ENCODE measurements at regions not wholly inside any gene's neighbourhood (a gene's known extent, or its start where the extent isn't known, plus 50 kb on each side); places are given as distances from the start of the nearest gene placed in this dataset.

GRCh38 chr5:155834271-155834975, 492.5 kb upstream of the SGCD start:
- CTCF ChIA-PET: no interaction called here
- DNase-seq (ENCODE audit: low read depth, low spot score): no peak
- dilution Hi-C loops (cut with MboI; ENCODE audit: extremely low pct_ligation_motif_present, low sequenced_read_pairs) (no loop called here), intact Hi-C loops (cut with micrococcal nuclease) (no loop called here)
- Histone ChIP-seq H3K9ac (replicated peaks; ENCODE audit: extremely low read depth, insufficient read depth, low read length) (no peak overlapping the region), H3K27ac (ENCODE audit: insufficient read depth, low read depth, low read length) (no peak overlapping the region), H3K36me3 (ENCODE audit: control insufficient read depth in 2 of 2, extremely low read depth in 1 of 2, insufficient read depth in 2 of 2, low read length in 2 of 2) (no peaks in the 10 kb centered on the region), H3K27me3 (ENCODE audit: control insufficient read depth in 2 of 2, insufficient read depth in 2 of 2, low read length in 2 of 2) (no peaks in the 10 kb centered on the region), H3K9me1 (replicated peaks; ENCODE audit: control insufficient read depth, extremely low read depth, insufficient read depth, low read length) (no peaks in the 10 kb centered on the region), H3K79me2 (ENCODE audit: control insufficient read depth, insufficient read depth, low read length) (no peaks in the 10 kb centered on the region), H2AFZ (ENCODE audit: low read depth, low read length) (no peak overlapping the region), H3K4me1 (ENCODE audit: control insufficient read depth, extremely low read depth, insufficient read depth, low read length) (no peaks in the 10 kb centered on the region), H3K9me3 (replicated peaks; ENCODE audit: control insufficient read depth, insufficient read depth, low read length) (peaks cover 2% of the 10 kb centered on the region), H3K4me3 (replicated peaks in 1 of 3; ENCODE audit: insufficient read depth in 1 of 3, low read depth in 1 of 3, low read length in 3 of 3) (no peak overlapping the region), H4K20me1 (replicated peaks; ENCODE audit: control insufficient read depth, extremely low read depth, insufficient read depth, low read length) (no peaks in the 10 kb centered on the region), H3K4me2 (ENCODE audit: insufficient read depth, low read length) (no peak overlapping the region)
- no peak for FAIRE-seq
- no peak for TF ChIP-seq POLR2A (IDR thresholded peaks at IDR 0.05; ENCODE audit: low read depth, low read length)
- TF ChIP-seq FOS (IDR thresholded peaks at IDR 0.05; ENCODE audit: borderline replicate concordance, insufficient read depth, low read length): no peak
- no peak for TF ChIP-seq MYC (IDR thresholded peaks at IDR 0.05; ENCODE audit: low read depth, low read length)
- TF ChIP-seq POLR2AphosphoS5 (IDR thresholded peaks at IDR 0.05; ENCODE audit: insufficient read depth, low read depth, low read length): no peak
- no peak for TF ChIP-seq EZH2 (IDR thresholded peaks at IDR 0.05; ENCODE audit: borderline replicate concordance, low read depth, low read length, severe bottlenecking)
- TF ChIP-seq JUN (IDR thresholded peaks at IDR 0.05; ENCODE audit: borderline replicate concordance, insufficient read depth, insufficient read length, low read depth): no peak
- TF ChIP-seq CTCF (IDR thresholded peaks at IDR 0.05; ENCODE audit: extremely low read depth in 1 of 2, insufficient read depth in 1 of 2, low read depth in 1 of 2, low read length in 2 of 2): no peak
- TF ChIP-seq MAX (IDR thresholded peaks at IDR 0.05; ENCODE audit: insufficient read depth, insufficient read length): no peak
- TF ChIP-seq GATA2 (IDR thresholded peaks at IDR 0.05; ENCODE audit: insufficient read depth, insufficient read length, low read depth, low read length): no peak
- POLR2A ChIA-PET: no interaction called here
- BruUV-seq (replicated peaks): no TSS peak

Data from endothelial cell of umbilical vein (primary cell).